Keratinocyte (primary cell): ENCODE measurements at regions not wholly inside any gene's neighbourhood (a gene's known extent, or its start where the extent isn't known, plus 50 kb on each side); places are given as distances from the start of the nearest gene placed in this dataset.

ENCODE experiments used
- EZH2 ChIP-seq: IDR thresholded peaks from one replicate; pipeline ENCODE4 v1.6.1; 2012; ENCODE audit warnings: inconsistent platforms, mild to moderate bottlenecking, low read length, moderate library complexity
- TF ChIP-seq, protein P1 (sequence below), 3 experiments: IDR thresholded peaks in 1 of 3; conservative IDR thresholded peaks in 1 of 3; optimal IDR thresholded peaks in 1 of 3; 2 replicates in 2 of 3; 3 replicates in 1 of 3; pipeline versions ENCODE3 to v1.5.1; 2011; ENCODE audit warnings: low read length in 3 of 3, mild to moderate bottlenecking in 3 of 3, moderate library complexity in 2 of 3, control low read depth in 1 of 3, inconsistent platforms in 1 of 3; ENCODE audit not compliant: insufficient read depth in 2 of 3; ENCODE audit errors: extremely low read depth in 1 of 3

DNA sequence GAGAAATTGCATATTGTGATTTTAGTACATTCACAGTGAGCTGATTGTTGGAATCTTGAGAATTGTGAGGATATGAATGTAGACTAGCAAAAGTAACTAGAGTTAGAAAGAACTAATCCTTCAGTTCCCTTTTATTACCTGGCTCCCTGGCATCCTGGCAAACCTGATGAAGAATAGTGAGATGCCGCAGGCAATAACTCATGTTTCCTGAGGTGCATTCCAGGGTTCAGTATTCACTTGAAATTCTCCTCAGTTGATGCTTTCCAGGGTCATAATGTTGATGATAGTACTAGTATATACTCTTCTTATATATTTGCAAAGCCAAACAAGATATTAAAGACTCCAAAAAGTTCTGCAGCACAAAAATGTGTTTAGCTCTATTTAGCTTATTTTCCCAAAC is 432.1 kb upstream of the CELF4 start:
- no peak for TF ChIP-seq EZH2
- TF ChIP-seq, protein P1, sequence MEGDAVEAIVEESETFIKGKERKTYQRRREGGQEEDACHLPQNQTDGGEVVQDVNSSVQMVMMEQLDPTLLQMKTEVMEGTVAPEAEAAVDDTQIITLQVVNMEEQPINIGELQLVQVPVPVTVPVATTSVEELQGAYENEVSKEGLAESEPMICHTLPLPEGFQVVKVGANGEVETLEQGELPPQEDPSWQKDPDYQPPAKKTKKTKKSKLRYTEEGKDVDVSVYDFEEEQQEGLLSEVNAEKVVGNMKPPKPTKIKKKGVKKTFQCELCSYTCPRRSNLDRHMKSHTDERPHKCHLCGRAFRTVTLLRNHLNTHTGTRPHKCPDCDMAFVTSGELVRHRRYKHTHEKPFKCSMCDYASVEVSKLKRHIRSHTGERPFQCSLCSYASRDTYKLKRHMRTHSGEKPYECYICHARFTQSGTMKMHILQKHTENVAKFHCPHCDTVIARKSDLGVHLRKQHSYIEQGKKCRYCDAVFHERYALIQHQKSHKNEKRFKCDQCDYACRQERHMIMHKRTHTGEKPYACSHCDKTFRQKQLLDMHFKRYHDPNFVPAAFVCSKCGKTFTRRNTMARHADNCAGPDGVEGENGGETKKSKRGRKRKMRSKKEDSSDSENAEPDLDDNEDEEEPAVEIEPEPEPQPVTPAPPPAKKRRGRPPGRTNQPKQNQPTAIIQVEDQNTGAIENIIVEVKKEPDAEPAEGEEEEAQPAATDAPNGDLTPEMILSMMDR (optimal IDR thresholded peaks at IDR 0.05 in 1 of 3, IDR thresholded peaks at IDR 0.05 in 1 of 3, conservative IDR thresholded peaks at IDR 0.05 in 1 of 3; ENCODE audit: extremely low read depth in 1 of 3, insufficient read depth in 2 of 3, low read length in 3 of 3) = no peak
